PC-9 (cell line): ENCODE measurements at regions not wholly inside any gene's neighbourhood (a gene's known extent, or its start where the extent isn't known, plus 50 kb on each side); places are given as distances from the start of the nearest gene placed in this dataset.
"Not testable (repeated sequence)": the region's sequence is repeated elsewhere in the genome, so short reads cannot be mapped to it uniquely, and the experiment has no call there.

Source experiments
- BruUV-seq: library from RNA; stranded (reverse); fragments of 400-500 nt; replicated peaks from 2 replicates; lab custom pipeline; 2021; lab: Mats Ljungman, UMichigan
- CTCF ChIA-PET: fragments of 300-600 bp; sonication (Branson Sonifier 250); formaldehyde crosslinking; loops from one replicate; lab custom pipeline; 2022; ENCODE audit warnings: antibody characterized with exemption; lab: Charles Lee
- POLR2A ChIA-PET: fragments of 300-600 bp; sonication (Branson Sonifier 250); formaldehyde crosslinking; loops from one replicate; lab custom pipeline; 2022; ENCODE audit warnings: antibody characterized with exemption; ENCODE audit not compliant: unreplicated experiment; lab: Charles Lee
- DNase-seq, 2 experiments: peaks; one replicate each; pipeline versions ENCODE4 v3.0.0 to v3.0.0-alpha.2; 2015 to 2022; ENCODE audit warnings: mixed read lengths in 1 of 2
- H2AFZ ChIP-seq: fragments of 200-600 bp; sonication (generic); 2 replicates; pipeline ENCODE4 v1.8.1; 2017; ENCODE audit warnings: antibody characterized with exemption
- H3F3A ChIP-seq: fragments of 200-600 bp; sonication (generic); 2 replicates; pipeline ENCODE4 v1.8.1; 2017; ENCODE audit warnings: antibody characterized with exemption, mild to moderate bottlenecking, low read depth; ENCODE audit not compliant: insufficient read depth
- H3K27ac ChIP-seq: fragments of 200-600 bp; sonication (generic); 2 replicates; pipeline ENCODE4 v1.6.1; 2016; ENCODE audit warnings: mixed run types
- H3K27me3 ChIP-seq: fragments of 200-600 bp; sonication (generic); 2 replicates; pipeline ENCODE4 v1.6.1; 2016; ENCODE audit warnings: low read depth, mixed run types; ENCODE audit not compliant: insufficient read depth
- H3K36me3 ChIP-seq: fragments of 200-600 bp; sonication (generic); 2 replicates; pipeline ENCODE4 v1.6.1; 2016; ENCODE audit warnings: low read depth, mixed run types
- H3K4me1 ChIP-seq: fragments of 200-600 bp; sonication (generic); replicated peaks from 2 replicates; pipeline ENCODE4 v1.6.1; 2016; ENCODE audit warnings: mixed run types; ENCODE audit not compliant: insufficient read depth
- H3K4me2 ChIP-seq: fragments of 200-600 bp; sonication (generic); 2 replicates; pipeline ENCODE4 v1.6.1; 2017; ENCODE audit warnings: mixed run types
- H3K4me3 ChIP-seq: fragments of 200-600 bp; sonication (generic); 2 replicates; pipeline ENCODE4 v1.6.1; 2016; ENCODE audit warnings: mixed run types
- H3K79me2 ChIP-seq: fragments of 200-600 bp; sonication (generic); 2 replicates; pipeline ENCODE4 v1.6.1; 2017; ENCODE audit warnings: low read depth, mixed run types
- H3K9me2 ChIP-seq: fragments of 200-600 bp; sonication (generic); 2 replicates; pipeline ENCODE4 v1.8.1; 2017; ENCODE audit warnings: mild to moderate bottlenecking; ENCODE audit not compliant: insufficient read depth
- H3K9me3 ChIP-seq: fragments of 200-600 bp; sonication (generic); 2 replicates; pipeline ENCODE4 v1.8.1; 2016; ENCODE audit warnings: low read depth; ENCODE audit not compliant: insufficient read depth
- H4K20me1 ChIP-seq: fragments of 200-600 bp; sonication (generic); 2 replicates; pipeline ENCODE4 v1.8.1; 2017; ENCODE audit not compliant: insufficient read depth
- CTCF ChIP-seq: fragments of 200-600 bp; sonication (generic); conservative IDR thresholded peaks from 2 replicates; pipeline ENCODE4 v1.6.1; 2017; ENCODE audit warnings: mixed run types, antibody characterized with exemption, mild to moderate bottlenecking, moderate library complexity
- EZH2 ChIP-seq: fragments of 200-600 bp; sonication (generic); IDR thresholded peaks from 2 replicates; pipeline ENCODE4 v1.8.0; 2017; ENCODE audit warnings: antibody characterized with exemption, low read depth
- intact Hi-C: fragments of 100-400 bp; cut with micrococcal nuclease; formaldehyde crosslinking; loops from one replicate; pipeline ENCODE4 v1.10.0; 2022; ENCODE audit not compliant: unreplicated experiment

- Histone ChIP-seq H3F3A (no peaks in the 10 kb centered on the region), H3K36me3 (no peaks in the 10 kb centered on the region), H3K27me3 (no peaks in the 10 kb centered on the region), H3K9me2 (no peaks in the 10 kb centered on the region), H3K4me2 (no peak overlapping the region), H3K4me1 (no peaks in the 10 kb centered on the region), H3K9me3 (no peaks in the 10 kb centered on the region), H3K79me2 (no peaks in the 10 kb centered on the region; the same call in 1 of the 2 replicates), H3K27ac (no peak overlapping the region), H4K20me1 (peaks cover 5% of the 10 kb centered on the region; the same call in 1 of the 2 replicates), H3K4me3 (no peak overlapping the region), H2AFZ (no peak overlapping the region)
- BruUV-seq = no TSS peak
- ChIA-PET POLR2A (interaction anchor here (1.0 kb wide), 1 partner anchor 10 kb away, joined by 3 read pairs; a partner anchor contains a TSS), CTCF (no interaction called here)
- TF ChIP-seq CTCF (no peak), EZH2 (no peak)
- DNase-seq = no peak
- intact Hi-C loops = no loop called here
Observed at GRCh38 chr7:112929421-112929820, 139.2 kb upstream of the TMEM168 start.

GRCh38 chr7:112926018-112926417 lies 135.8 kb upstream of the TMEM168 start:
- TF ChIP-seq CTCF (no peak), EZH2 (no peak)
- H3F3A ChIP-seq = no peaks in the 10 kb centered on the region
- no TSS peak for BruUV-seq
- no peak for DNase-seq
- no peak overlapping the region for H2AFZ ChIP-seq
- no peaks in the 10 kb centered on the region; the same call in 1 of the 2 replicates for H3K79me2 ChIP-seq
- H3K4me3 ChIP-seq = no peak overlapping the region
- H3K27me3 ChIP-seq = no peaks in the 10 kb centered on the region
- no peaks in the 10 kb centered on the region for H3K9me2 ChIP-seq
- H3K4me2 ChIP-seq = no peak overlapping the region
- H3K27ac ChIP-seq = no peak overlapping the region
- H4K20me1 ChIP-seq = peaks cover 5% of the 10 kb centered on the region; the same call in 1 of the 2 replicates
- no peaks in the 10 kb centered on the region for H3K9me3 ChIP-seq
- no peaks in the 10 kb centered on the region for H3K36me3 ChIP-seq
- POLR2A ChIA-PET = no interaction called here
- H3K4me1 ChIP-seq = no peaks in the 10 kb centered on the region
- intact Hi-C loops = no loop called here
- CTCF ChIA-PET = no interaction called here

GRCh38 chr7:112922546-112922945 lies 132.4 kb upstream of the TMEM168 start:
- H3K27ac ChIP-seq, intact Hi-C loops, H3K9me2 ChIP-seq, H4K20me1 ChIP-seq, H3F3A ChIP-seq, H2AFZ ChIP-seq, H3K4me2 ChIP-seq, H3K4me1 ChIP-seq, H3K4me3 ChIP-seq, DNase-seq, H3K9me3 ChIP-seq, BruUV-seq, POLR2A ChIA-PET, H3K79me2 ChIP-seq, H3K36me3 ChIP-seq, CTCF ChIA-PET, H3K27me3 ChIP-seq: not testable (repeated sequence)

- H3K9me2 ChIP-seq, H3K27me3 ChIP-seq, DNase-seq, POLR2A ChIA-PET, H3K27ac ChIP-seq, H3K9me3 ChIP-seq, H3K4me2 ChIP-seq, H2AFZ ChIP-seq, intact Hi-C loops, H3K4me1 ChIP-seq, H3F3A ChIP-seq, H4K20me1 ChIP-seq, H3K79me2 ChIP-seq, CTCF ChIA-PET, H3K36me3 ChIP-seq, H3K4me3 ChIP-seq, BruUV-seq: not testable (repeated sequence)
Observed at GRCh38 chr7:112916431-112916830, 126.2 kb upstream of the TMEM168 start.
